GM18951 (cell line): ENCODE measurements at regions not wholly inside any gene's neighbourhood (a gene's known extent, or its start where the extent isn't known, plus 50 kb on each side); places are given as distances from the start of the nearest gene placed in this dataset.
"Not testable (repeated sequence)": the region's sequence is repeated elsewhere in the genome, so short reads cannot be mapped to it uniquely, and the experiment has no call there.

Experiments
- POLR2A ChIP-seq: IDR thresholded peaks from 4 replicates; pipeline ENCODE4 v1.6.1; 2011; ENCODE audit warnings: mild to moderate bottlenecking; ENCODE audit not compliant: insufficient read length, insufficient read depth; ENCODE audit errors: extremely low read depth
- in situ Hi-C: fragments of 300-500 bp; cut with MboI; formaldehyde crosslinking; loops from one replicate; pipeline ENCODE4 v1.12.0; 2022; ENCODE audit warnings: low sequenced_read_pairs, mixed read lengths, inconsistent platforms; ENCODE audit not compliant: unreplicated experiment

DNA sequence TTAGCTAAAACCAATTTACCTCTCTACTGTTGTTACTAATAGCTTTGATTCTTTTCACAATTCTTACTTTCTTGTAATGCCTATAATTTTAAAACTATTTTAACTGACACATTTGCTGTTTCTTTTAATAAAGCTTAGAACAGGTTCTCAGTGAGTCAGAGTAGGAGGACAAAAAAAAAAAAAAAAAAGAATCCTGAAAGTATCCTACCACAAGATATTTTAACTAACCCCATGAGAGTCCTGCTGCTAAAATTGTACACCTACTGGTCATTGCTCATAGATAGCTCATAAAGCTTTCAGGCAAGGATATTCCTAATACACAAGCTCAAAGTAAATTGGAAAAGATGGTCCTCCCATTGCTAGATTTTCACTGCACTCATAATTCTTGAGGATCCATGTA lies 301.0 kb downstream of the CENPW start:
- in situ Hi-C loops: no loop called here

DNA sequence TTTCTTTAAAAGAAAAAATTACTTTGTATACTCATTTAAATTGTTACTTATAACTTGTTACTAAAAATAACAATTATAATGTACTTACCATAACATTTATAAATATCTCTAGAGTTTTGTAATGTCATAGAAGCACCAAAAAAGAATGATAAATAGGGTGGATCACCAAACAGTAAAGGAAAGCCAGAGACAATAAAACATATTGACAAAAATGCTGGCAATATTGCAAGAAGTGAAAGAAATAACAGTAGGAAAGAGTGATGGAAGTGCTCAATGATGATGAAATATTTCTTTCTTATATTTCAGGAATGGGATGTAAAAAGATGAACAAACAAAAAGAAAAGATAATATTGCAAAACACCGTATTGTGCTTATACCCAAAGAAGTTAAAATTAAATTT lies 301.7 kb downstream of the CENPW start:
- TF ChIP-seq POLR2A: no peak
- in situ Hi-C loops: no loop called here

More for the DNA sequence above, 301.0 kb downstream of the CENPW start:
- no peak for TF ChIP-seq POLR2A

DNA sequence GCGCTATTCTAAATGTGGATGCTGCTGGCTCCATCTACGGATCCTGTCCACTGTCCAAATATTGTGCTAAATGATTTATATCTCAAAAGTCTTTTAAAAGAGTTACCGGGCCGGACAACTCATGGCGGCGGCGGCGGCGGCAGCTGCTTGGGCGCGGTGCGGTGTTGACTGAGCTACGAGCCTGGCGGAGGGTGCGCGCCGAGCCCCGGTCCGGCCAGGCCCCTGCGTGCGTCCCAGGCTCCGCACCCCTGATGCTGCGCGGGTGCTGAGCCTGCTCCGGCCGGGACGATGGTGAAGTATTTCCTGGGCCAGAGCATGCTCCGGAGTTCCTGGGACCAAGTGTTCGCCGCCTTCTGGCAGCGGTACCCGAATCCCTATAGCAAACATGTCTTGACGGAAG lies 303.4 kb downstream of the CENPW start:
- in situ Hi-C loops: no loop called here
- no peak for TF ChIP-seq POLR2A

DNA sequence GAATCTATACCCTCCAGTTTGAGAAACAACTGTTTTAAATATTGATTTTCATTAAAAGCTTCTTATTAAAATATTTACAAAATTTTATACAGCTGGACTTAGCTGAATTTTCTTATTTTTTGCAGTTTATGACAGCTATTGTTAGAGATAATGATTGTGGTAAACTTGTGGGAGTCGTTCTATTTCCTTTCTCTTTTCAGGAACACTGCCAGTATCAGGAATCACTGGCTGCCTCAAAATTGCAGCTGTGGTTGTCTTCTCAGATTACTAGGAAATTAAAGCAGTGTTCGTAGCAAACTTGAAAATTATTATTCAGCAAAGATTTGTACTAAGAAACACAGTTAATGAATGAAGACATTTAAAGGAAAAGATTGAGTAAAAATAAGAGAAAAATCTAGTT lies 311.0 kb downstream of the CENPW start:
- no peak for TF ChIP-seq POLR2A

DNA sequence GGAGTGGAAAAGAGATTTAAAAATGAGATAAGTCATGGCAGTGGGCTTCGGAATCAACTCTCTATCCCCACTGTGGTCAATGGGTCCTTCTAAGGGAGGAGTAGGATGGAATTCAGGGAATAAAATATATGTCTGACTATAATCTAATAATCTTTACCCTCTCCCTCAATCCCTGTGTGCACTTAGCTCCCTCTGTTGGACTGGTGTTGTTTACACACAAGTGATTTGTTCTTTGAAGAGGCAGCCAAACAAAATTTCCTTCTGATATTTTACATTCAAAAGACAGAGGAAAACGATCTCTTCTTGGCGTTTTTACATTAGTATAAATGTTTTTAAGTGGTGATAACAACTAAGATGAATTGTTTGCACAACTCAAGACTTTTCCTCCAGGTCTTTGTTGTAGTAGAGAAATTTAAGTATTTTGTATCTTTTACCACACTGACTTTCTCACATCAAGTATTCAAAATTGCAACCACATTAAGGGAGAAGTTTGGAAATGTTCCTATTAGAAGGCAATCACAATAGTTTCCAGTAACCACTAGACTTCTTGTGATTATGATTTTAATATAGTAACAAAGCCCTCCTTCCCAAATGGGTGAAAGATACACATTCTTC lies 317.8 kb downstream of the CENPW start:
- TF ChIP-seq POLR2A: no peak
- in situ Hi-C loops: no loop called here

More for the DNA sequence above, 311.0 kb downstream of the CENPW start:
- in situ Hi-C loops: no loop called here

DNA sequence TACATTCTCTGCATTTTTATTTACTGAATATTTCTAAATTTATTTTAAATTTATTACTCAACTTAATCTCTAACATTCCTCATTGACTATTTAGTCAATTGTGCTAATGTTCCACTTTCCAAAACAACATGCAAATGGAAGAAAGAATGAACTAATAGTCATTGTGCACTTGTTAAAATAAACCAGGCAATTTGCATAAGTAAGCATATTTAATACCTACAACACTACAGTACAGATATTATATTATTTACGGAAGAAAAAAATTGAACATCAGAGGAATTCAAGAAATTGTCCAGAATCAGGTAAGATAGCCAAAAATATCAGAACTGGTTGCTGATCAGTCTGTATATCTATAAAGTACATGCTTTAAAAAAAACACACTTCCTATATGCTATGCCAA lies 320.5 kb downstream of the CENPW start:
- in situ Hi-C loops: no loop called here
- no peak for TF ChIP-seq POLR2A

DNA sequence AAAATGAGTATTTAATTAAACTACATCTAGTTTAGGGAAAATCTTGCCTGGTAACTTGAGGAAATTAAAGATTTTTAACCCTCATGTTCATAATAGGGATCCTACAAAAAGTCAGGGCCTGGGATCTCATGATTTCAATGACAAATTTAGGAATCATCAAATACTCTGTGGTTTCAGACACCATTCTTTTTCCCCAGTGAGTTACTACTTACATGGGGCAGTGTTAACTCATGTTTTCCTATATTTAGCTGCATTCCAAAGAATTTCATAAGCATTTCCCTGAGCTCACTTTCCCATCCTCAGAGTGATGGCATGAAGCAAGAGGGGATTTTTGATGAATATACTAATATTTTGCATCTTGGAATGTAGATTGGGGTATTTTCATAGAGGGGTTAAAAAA lies 321.7 kb downstream of the CENPW start:
- in situ Hi-C loops: no loop called here
- TF ChIP-seq POLR2A: no peak

DNA sequence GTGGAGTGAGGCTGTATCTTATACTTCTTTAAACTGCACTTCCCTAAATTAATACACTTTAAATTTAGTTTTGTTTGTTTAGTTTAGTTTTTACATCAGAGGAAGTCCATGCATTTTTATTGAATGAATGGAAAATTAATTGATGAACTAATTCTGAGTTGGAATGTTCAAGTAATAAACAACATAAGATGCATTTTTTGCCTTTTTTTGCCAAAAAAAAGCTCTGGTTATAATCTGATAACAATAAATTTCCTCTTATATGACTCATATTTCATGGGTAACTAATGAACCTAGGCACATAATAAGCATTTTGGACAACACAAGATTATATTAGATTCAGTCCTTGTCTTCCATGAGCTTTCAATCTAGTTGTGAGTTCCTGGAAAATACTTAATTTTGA lies 323.1 kb downstream of the CENPW start:
- TF ChIP-seq POLR2A: no peak
- in situ Hi-C loops: no loop called here

DNA sequence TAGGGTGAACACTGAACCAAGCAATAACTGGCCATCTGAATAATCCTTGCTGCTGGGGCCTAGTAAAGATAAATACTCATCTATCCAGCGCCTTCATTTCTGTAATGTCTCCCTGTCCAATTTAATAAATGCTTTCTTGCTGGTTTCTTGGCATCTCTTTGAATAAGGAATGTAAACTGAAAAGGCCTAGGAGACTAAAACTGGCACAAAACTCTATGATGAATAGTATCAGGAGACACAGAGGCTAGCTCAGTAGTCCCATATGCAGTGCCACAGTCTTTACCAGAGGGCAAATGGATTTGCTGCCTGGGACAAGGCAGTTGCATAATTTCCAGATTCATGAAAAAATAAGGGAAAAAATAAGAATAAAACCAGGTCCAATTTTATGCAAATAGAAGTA lies 324.4 kb downstream of the CENPW start:
- in situ Hi-C loops: no loop called here
- TF ChIP-seq POLR2A: no peak

DNA sequence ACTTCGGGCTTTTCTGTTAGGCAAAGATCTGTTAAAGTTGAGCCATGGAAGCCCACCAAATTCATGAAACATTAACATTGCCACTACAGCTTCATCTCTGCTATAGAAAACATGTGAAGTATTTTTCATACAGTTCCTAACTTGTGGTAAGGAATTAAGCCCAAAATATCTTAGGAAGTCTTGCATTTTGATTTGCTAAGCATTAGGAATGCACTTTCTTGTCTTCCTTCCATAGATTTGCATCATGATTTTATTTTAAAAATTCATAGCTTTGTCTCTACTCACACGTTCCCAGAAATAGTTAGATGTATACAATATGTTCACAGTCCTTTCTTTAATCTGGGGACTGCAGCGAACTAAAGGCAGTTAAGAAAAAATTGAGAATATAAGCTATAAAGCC lies 325.6 kb downstream of the CENPW start:
- in situ Hi-C loops: no loop called here

DNA sequence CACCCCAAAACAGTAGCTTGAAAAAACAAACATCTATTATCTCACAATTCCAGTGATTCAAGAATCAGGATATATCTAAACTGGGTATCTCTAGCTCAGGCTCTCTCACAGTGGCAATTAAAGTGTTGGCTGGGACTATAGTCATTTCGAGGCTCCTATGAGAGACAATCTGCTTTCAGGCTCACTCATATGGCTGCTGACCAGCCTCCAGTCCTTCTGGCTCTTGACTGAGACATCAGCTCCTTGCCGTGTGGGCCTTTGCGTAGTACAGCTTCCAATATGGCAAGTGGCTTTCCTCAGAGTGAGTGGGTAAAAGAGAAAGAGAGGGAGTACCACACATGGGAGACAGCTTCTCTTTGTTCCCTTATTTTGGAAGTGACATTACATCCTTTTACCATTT lies 327.2 kb downstream of the CENPW start:
- in situ Hi-C loops: no loop called here
- TF ChIP-seq POLR2A: no peak

More for the DNA sequence above, 325.6 kb downstream of the CENPW start:
- TF ChIP-seq POLR2A: no peak

DNA sequence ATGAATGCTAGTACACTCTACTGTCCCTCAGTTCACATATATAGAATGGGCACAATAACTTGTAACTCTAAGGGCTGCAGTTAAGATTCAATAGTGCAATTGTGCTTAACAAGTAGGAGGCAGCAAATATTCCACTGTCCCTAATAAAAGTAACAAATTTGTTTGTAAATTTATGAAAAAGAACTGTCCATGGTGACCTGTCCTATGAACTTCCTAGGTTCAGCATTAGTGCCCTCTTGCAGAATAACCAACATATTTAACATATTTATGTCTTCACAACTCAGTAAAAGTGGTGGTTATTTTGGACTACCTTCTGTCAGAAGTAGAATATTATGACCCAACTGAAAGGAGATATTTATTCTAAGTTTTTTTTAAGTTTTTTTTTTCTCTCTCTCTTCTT lies 327.8 kb downstream of the CENPW start:
- TF ChIP-seq POLR2A: no peak
- in situ Hi-C loops: no loop called here

DNA sequence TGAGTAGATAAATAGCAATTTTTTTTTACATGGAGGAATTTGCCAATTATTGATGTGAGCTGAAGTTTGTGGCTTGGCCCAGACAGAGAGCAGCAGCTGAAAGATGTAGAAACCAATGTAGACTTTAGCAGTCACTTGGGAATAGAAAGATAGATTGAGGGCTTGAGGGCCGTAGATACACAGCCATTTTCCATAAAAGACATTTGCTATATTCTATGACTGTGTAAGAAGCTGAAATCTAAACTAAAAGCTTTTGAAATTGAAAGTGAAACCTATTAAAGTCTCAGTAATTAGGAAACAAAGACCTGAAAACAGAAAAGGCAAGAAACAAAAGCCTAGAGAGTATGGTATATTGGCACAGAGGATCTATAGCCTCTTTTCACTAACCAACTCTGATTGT lies 332.7 kb downstream of the CENPW start:
- no peak for TF ChIP-seq POLR2A
- in situ Hi-C loops: no loop called here

DNA sequence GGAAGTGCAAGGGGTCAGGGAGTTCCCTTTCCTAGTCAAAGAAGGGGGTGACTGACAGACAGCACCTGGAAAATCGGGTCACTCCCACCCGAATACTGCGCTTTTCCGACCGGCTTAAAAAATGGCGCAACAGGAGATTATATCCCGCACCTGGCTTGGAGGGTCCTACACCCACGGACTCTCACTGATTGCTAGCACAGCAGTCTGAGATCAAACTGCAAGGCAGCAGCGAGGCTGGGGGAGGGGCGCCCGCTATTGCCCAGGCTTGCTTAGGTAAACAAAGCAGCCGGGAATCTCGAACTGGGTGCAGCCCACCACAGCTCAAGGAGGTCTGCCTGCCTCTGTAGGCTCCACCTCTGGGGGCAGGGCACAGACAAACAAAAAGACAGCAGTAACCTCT lies 333.8 kb downstream of the CENPW start:
- in situ Hi-C loops: not testable (repeated sequence)

DNA sequence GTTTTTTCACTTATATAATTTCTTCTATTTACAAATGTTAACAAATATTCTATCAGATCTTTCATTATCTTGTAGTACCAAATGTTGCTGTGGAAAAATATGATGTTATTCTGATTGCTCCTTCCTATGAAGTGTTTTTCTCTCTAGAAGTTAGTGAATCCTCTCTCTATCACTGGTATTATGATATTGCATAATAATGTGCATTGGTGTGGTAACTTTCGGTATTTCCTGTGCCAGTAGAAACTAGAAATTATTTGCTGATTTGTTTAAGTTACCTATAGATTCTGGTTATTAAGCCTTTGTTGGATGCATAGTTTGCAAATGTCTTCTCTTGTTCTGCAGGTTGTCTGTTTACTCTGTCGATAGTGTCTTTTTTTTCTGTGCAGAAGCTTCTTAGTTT lies 342.5 kb downstream of the CENPW start:
- in situ Hi-C loops: no loop called here

More for the DNA sequence above, 342.5 kb downstream of the CENPW start:
- TF ChIP-seq POLR2A: no peak
